ENCODE measurements at regions not wholly inside any gene's neighbourhood (a gene's known extent, or its start where the extent isn't known, plus 50 kb on each side); places are given as distances from the start of the nearest gene placed in this dataset.

GRCh38 chrX:16039363-16039762, 84.0 kb upstream of the GRPR start:
- POLR2A ChIA-PET (ENCODE audit: partially characterized antibody): no interaction called here
- H3K27ac ChIP-seq (ENCODE audit: low read depth, low read length): no peak overlapping the region
- CTCF ChIA-PET (ENCODE audit: partially characterized antibody): no interaction called here
- intact Hi-C loops (cut with micrococcal nuclease): no loop called here
- no peaks in the 10 kb centered on the region for H3K4me1 ChIP-seq (ENCODE audit: insufficient read depth, low read length)
- no peaks in the 10 kb centered on the region for H3K36me3 Mint-ChIP-seq
- peaks cover 0 to 3% (median 0%) of the 10 kb centered on the region in 8 donors for H3K9me3 Mint-ChIP-seq
- no peaks in the 10 kb centered on the region for H3K27me3 ChIP-seq (ENCODE audit: insufficient read depth, low read length)
- H3K27ac Mint-ChIP-seq: no peak overlapping the region
- H3K27me3 Mint-ChIP-seq: peaks cover 2% of the 10 kb centered on the region in 2 donors
- H3K36me3 ChIP-seq (ENCODE audit: insufficient read depth, low read length): no peaks in the 10 kb centered on the region
- H3K4me1 Mint-ChIP-seq: no peaks in the 10 kb centered on the region
- no peaks in the 10 kb centered on the region for H3K9me3 ChIP-seq (ENCODE audit: control insufficient read depth in 1 of 2, low read length in 2 of 2)
- no peak overlapping the region for H3K4me3 ChIP-seq (ENCODE audit: low read length in 2 of 2)
- H3K4me3 Mint-ChIP-seq: no peak overlapping the region
- no peak for DNase-seq

GRCh38 chrX:16033331-16033730, 90.0 kb upstream of the GRPR start:
- Histone ChIP-seq H3K4me1 (ENCODE audit: insufficient read depth, low read length) (no peaks in the 10 kb centered on the region), H3K9me3 (ENCODE audit: control insufficient read depth in 1 of 2, low read length in 2 of 2) (no peaks in the 10 kb centered on the region), H3K27me3 (ENCODE audit: insufficient read depth, low read length) (no peaks in the 10 kb centered on the region), H3K36me3 (ENCODE audit: insufficient read depth, low read length) (no peaks in the 10 kb centered on the region), H3K27ac (ENCODE audit: low read depth, low read length) (no peak overlapping the region), H3K4me3 (ENCODE audit: low read length in 2 of 2) (no peak overlapping the region)
- Mint-ChIP-seq H3K4me3 (no peak overlapping the region), H3K4me1 (no peaks in the 10 kb centered on the region), H3K36me3 (no peaks in the 10 kb centered on the region), H3K9me3 (peaks cover 0 to 3% (median 0%) of the 10 kb centered on the region in 8 donors), H3K27me3 (peaks cover 0 to 4% of the 10 kb centered on the region in 2 donors), H3K27ac (no peak overlapping the region)
- intact Hi-C loops (cut with micrococcal nuclease): no loop called here
- ChIA-PET POLR2A (ENCODE audit: partially characterized antibody) (no interaction called here), CTCF (ENCODE audit: partially characterized antibody) (no interaction called here)
- DNase-seq: no peak

GRCh38 chrX:16028576-16028975, 94.8 kb upstream of the GRPR start:
- Histone ChIP-seq H3K4me1 (ENCODE audit: insufficient read depth, low read length) (no peaks in the 10 kb centered on the region), H3K36me3 (ENCODE audit: insufficient read depth, low read length) (no peaks in the 10 kb centered on the region), H3K9me3 (ENCODE audit: control insufficient read depth in 1 of 2, low read length in 2 of 2) (no peaks in the 10 kb centered on the region), H3K4me3 (ENCODE audit: low read length in 2 of 2) (no peak overlapping the region), H3K27me3 (ENCODE audit: insufficient read depth, low read length) (no peaks in the 10 kb centered on the region), H3K27ac (ENCODE audit: low read depth, low read length) (no peak overlapping the region)
- peaks cover 0 to 2% (median 0%) of the 10 kb centered on the region in 8 donors for H3K9me3 Mint-ChIP-seq
- H3K27ac Mint-ChIP-seq: no peak overlapping the region
- H3K4me1 Mint-ChIP-seq: no peaks in the 10 kb centered on the region
- H3K36me3 Mint-ChIP-seq: no peaks in the 10 kb centered on the region
- H3K27me3 Mint-ChIP-seq: peaks cover 0 to 2% of the 10 kb centered on the region in 2 donors
- DNase-seq: no peak
- CTCF ChIA-PET (ENCODE audit: partially characterized antibody): no interaction called here
- intact Hi-C loops (cut with micrococcal nuclease): no loop called here
- no peak overlapping the region for H3K4me3 Mint-ChIP-seq
- POLR2A ChIA-PET (ENCODE audit: partially characterized antibody): no interaction called here

- Mint-ChIP-seq H3K27me3 (peaks cover 4 to 6% of the 10 kb centered on the region in 2 donors), H3K27ac (no peak overlapping the region), H3K4me1 (no peaks in the 10 kb centered on the region), H3K4me3 (no peak overlapping the region), H3K36me3 (no peaks in the 10 kb centered on the region), H3K9me3 (peaks cover 0 to 2% (median 0%) of the 10 kb centered on the region in 8 donors)
- Histone ChIP-seq H3K27ac (ENCODE audit: low read depth, low read length) (no peak overlapping the region), H3K4me1 (ENCODE audit: insufficient read depth, low read length) (no peaks in the 10 kb centered on the region), H3K36me3 (ENCODE audit: insufficient read depth, low read length) (no peaks in the 10 kb centered on the region), H3K9me3 (ENCODE audit: control insufficient read depth in 1 of 2, low read length in 2 of 2) (no peaks in the 10 kb centered on the region), H3K27me3 (ENCODE audit: insufficient read depth, low read length) (no peaks in the 10 kb centered on the region), H3K4me3 (ENCODE audit: low read length in 2 of 2) (no peak overlapping the region)
- no peak for DNase-seq
- ChIA-PET POLR2A (ENCODE audit: partially characterized antibody) (no interaction called here), CTCF (ENCODE audit: partially characterized antibody) (no interaction called here)
- intact Hi-C loops (cut with micrococcal nuclease): no loop called here
These were observed 99.3 kb upstream of the GRPR start for GRCh38 chrX:16023790-16024734.

GRCh38 chrX:16022580-16023200, 100.7 kb upstream of the GRPR start:
- Mint-ChIP-seq H3K9me3 (peaks cover 0 to 2% (median 0%) of the 10 kb centered on the region in 8 donors), H3K27me3 (peaks cover 4 to 6% of the 10 kb centered on the region in 2 donors), H3K27ac (no peak overlapping the region), H3K4me3 (no peak overlapping the region), H3K36me3 (no peaks in the 10 kb centered on the region), H3K4me1 (no peaks in the 10 kb centered on the region)
- no peaks in the 10 kb centered on the region for H3K36me3 ChIP-seq (ENCODE audit: insufficient read depth, low read length)
- H3K9me3 ChIP-seq (ENCODE audit: control insufficient read depth in 1 of 2, low read length in 2 of 2): no peaks in the 10 kb centered on the region
- H3K27me3 ChIP-seq (ENCODE audit: insufficient read depth, low read length): no peaks in the 10 kb centered on the region
- no peak overlapping the region for H3K27ac ChIP-seq (ENCODE audit: low read depth, low read length)
- CTCF ChIA-PET (ENCODE audit: partially characterized antibody): no interaction called here
- POLR2A ChIA-PET (ENCODE audit: partially characterized antibody): no interaction called here
- no peak for DNase-seq
- H3K4me3 ChIP-seq (ENCODE audit: low read length in 2 of 2): no peak overlapping the region
- intact Hi-C loops (cut with micrococcal nuclease): no loop called here
- no peaks in the 10 kb centered on the region for H3K4me1 ChIP-seq (ENCODE audit: insufficient read depth, low read length)

- Mint-ChIP-seq H3K27ac (no peak overlapping the region), H3K4me1 (no peaks in the 10 kb centered on the region), H3K4me3 (no peak overlapping the region), H3K27me3 (peaks cover 4 to 6% of the 10 kb centered on the region in 2 donors), H3K9me3 (peaks cover 0 to 2% (median 0%) of the 10 kb centered on the region in 8 donors), H3K36me3 (no peaks in the 10 kb centered on the region)
- Histone ChIP-seq H3K27me3 (ENCODE audit: insufficient read depth, low read length) (no peaks in the 10 kb centered on the region), H3K4me1 (ENCODE audit: insufficient read depth, low read length) (no peaks in the 10 kb centered on the region), H3K36me3 (ENCODE audit: insufficient read depth, low read length) (no peaks in the 10 kb centered on the region), H3K27ac (ENCODE audit: low read depth, low read length) (no peak overlapping the region), H3K4me3 (ENCODE audit: low read length in 2 of 2) (no peak overlapping the region), H3K9me3 (ENCODE audit: control insufficient read depth in 1 of 2, low read length in 2 of 2) (no peaks in the 10 kb centered on the region)
- ChIA-PET POLR2A (ENCODE audit: partially characterized antibody) (no interaction called here), CTCF (ENCODE audit: partially characterized antibody) (no interaction called here)
- intact Hi-C loops (cut with micrococcal nuclease): no loop called here
- no peak for DNase-seq
These were observed 105.1 kb upstream of the GRPR start for GRCh38 chrX:16018291-16018690.

- Mint-ChIP-seq H3K9me3 (no peaks in the 10 kb centered on the region), H3K27ac (no peak overlapping the region), H3K4me3 (no peak overlapping the region), H3K27me3 (no peaks in the 10 kb centered on the region), H3K4me1 (no peaks in the 10 kb centered on the region), H3K36me3 (no peaks in the 10 kb centered on the region)
- no peaks in the 10 kb centered on the region for H3K36me3 ChIP-seq (ENCODE audit: insufficient read depth, low read length)
- H3K27ac ChIP-seq (ENCODE audit: low read depth, low read length): no peak overlapping the region
- intact Hi-C loops (cut with micrococcal nuclease): no loop called here
- DNase-seq: no peak
- no peaks in the 10 kb centered on the region for H3K27me3 ChIP-seq (ENCODE audit: insufficient read depth, low read length)
- H3K9me3 ChIP-seq (ENCODE audit: control insufficient read depth in 1 of 2, low read length in 2 of 2): no peaks in the 10 kb centered on the region
- ChIA-PET POLR2A (ENCODE audit: partially characterized antibody) (no interaction called here), CTCF (ENCODE audit: partially characterized antibody) (no interaction called here)
- H3K4me3 ChIP-seq (ENCODE audit: low read length in 2 of 2): no peak overlapping the region
- no peaks in the 10 kb centered on the region for H3K4me1 ChIP-seq (ENCODE audit: insufficient read depth, low read length)
These were observed 109.2 kb upstream of the GRPR start for GRCh38 chrX:16014171-16014570.

All from CD4-positive, alpha-beta memory T cell (primary cell).